ENCODE measurements at regions not wholly inside any gene's neighbourhood (a gene's known extent, or its start where the extent isn't known, plus 50 kb on each side); places are given as distances from the start of the nearest gene placed in this dataset.

- TF ChIP-seq ZNF8 (CRISPR knock-in tag; IDR thresholded peaks at IDR 0.05) (no peak), ISL1 (CRISPR knock-in tag; IDR thresholded peaks at IDR 0.05) (no peak), PATZ1 (CRISPR knock-in tag; IDR thresholded peaks at IDR 0.05; ENCODE audit: borderline replicate concordance) (no peak), TOX (CRISPR knock-in tag; IDR thresholded peaks at IDR 0.05; ENCODE audit: borderline replicate concordance) (no peak), ESRRG (CRISPR knock-in tag; IDR thresholded peaks at IDR 0.05) (no peak), BACH2 (CRISPR knock-in tag; IDR thresholded peaks at IDR 0.05; ENCODE audit: borderline replicate concordance) (no peak), RARB (CRISPR knock-in tag; IDR thresholded peaks at IDR 0.05) (no peak), TSHZ2 (CRISPR knock-in tag; IDR thresholded peaks at IDR 0.05) (no peak)
- TF ChIP-seq, protein P1, sequence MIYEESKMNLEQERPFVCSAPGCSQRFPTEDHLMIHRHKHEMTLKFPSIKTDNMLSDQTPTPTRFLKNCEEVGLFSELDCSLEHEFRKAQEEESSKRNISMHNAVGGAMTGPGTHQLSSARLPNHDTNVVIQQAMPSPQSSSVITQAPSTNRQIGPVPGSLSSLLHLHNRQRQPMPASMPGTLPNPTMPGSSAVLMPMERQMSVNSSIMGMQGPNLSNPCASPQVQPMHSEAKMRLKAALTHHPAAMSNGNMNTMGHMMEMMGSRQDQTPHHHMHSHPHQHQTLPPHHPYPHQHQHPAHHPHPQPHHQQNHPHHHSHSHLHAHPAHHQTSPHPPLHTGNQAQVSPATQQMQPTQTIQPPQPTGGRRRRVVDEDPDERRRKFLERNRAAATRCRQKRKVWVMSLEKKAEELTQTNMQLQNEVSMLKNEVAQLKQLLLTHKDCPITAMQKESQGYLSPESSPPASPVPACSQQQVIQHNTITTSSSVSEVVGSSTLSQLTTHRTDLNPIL (CRISPR knock-in tag; IDR thresholded peaks at IDR 0.05; ENCODE audit: low read depth) = no peak
Observed at GRCh38 chr11:29641201-29641600, 375.6 kb downstream of the KCNA4 start.
